ENCODE measurements at regions not wholly inside any gene's neighbourhood (a gene's known extent, or its start where the extent isn't known, plus 50 kb on each side); places are given as distances from the start of the nearest gene placed in this dataset.

GRCh38 chr7:106538638-106539037 lies 122.3 kb downstream of the CCDC71L start:
- TF ChIP-seq CTCF (IDR thresholded peaks at IDR 0.05) = no peak
- TF ChIP-seq POLR2A (IDR thresholded peaks at IDR 0.05) = no peak

Data from body of pancreas (tissue), 4 donors.